WTC11 (cell line): ENCODE measurements at regions not wholly inside any gene's neighbourhood (a gene's known extent, or its start where the extent isn't known, plus 50 kb on each side); places are given as distances from the start of the nearest gene placed in this dataset.

Experiments used
- ATAC-seq: fragments of 200-7000 bp; cut with Tn5 transposase; 2 replicates; pipeline ENCODE4 v1.10.0; 2021; ENCODE audit warnings: mild to moderate bottlenecking, moderate library complexity
- CTCF ChIA-PET: fragments of 300-600 bp; sonication (Branson Sonifier 250); formaldehyde crosslinking; loops from one replicate; lab custom pipeline; 2021; ENCODE audit warnings: antibody characterized with exemption; lab: Charles Lee
- POLR2A ChIA-PET: fragments of 350-600 bp; sonication (Branson Sonifier 250); formaldehyde crosslinking; loops from one replicate; lab custom pipeline; 2021; ENCODE audit warnings: antibody characterized with exemption; lab: Charles Lee
- DNase-seq: peaks from one replicate; pipeline ENCODE4 v3.0.0; 2021; ENCODE audit warnings: low spot score
- H3K27ac Mint-ChIP-seq: 2 replicates; pipeline ENCODE4 v1.8.0; 2021; ENCODE audit warnings: mixed read lengths
- H3K27me3 Mint-ChIP-seq: 2 replicates; pipeline ENCODE4 v1.8.0; 2021; ENCODE audit warnings: low read depth, mild to moderate bottlenecking, moderate library complexity, mixed read lengths
- H3K36me3 Mint-ChIP-seq: 2 replicates; pipeline ENCODE4 v1.8.0; 2021; ENCODE audit warnings: mixed read lengths
- H3K4me1 Mint-ChIP-seq: 2 replicates; pipeline ENCODE4 v1.8.0; 2022; ENCODE audit warnings: mixed read lengths
- H3K4me3 Mint-ChIP-seq: 2 replicates; pipeline ENCODE4 v1.8.0; 2021; ENCODE audit warnings: mild to moderate bottlenecking, moderate library complexity, mixed read lengths
- H3K9me3 Mint-ChIP-seq: 2 replicates; pipeline ENCODE4 v1.8.0; 2021; ENCODE audit warnings: mixed read lengths
- CBFB ChIP-seq: sonication (generic); formaldehyde crosslinking; IDR thresholded peaks from 2 replicates; pipeline ENCODE4 v1.8.1; 2022; ENCODE audit warnings: mild to moderate bottlenecking, low read depth, missing genetic modification reagents
- CREB1 ChIP-seq: sonication (generic); formaldehyde crosslinking; IDR thresholded peaks from 2 replicates; pipeline ENCODE4 v1.8.0; 2023; ENCODE audit warnings: mild to moderate bottlenecking, missing genetic modification reagents
- ELF4 ChIP-seq: sonication (generic); formaldehyde crosslinking; IDR thresholded peaks from 2 replicates; pipeline ENCODE4 v1.8.1; 2022; ENCODE audit warnings: low read depth, mild to moderate bottlenecking, moderate library complexity, missing genetic modification reagents
- ESRRA ChIP-seq: sonication (generic); formaldehyde crosslinking; IDR thresholded peaks from 2 replicates; pipeline ENCODE4 v1.8.1; 2022; ENCODE audit warnings: mild to moderate bottlenecking, missing genetic modification reagents, borderline replicate concordance
- FOXK1 ChIP-seq: sonication (generic); formaldehyde crosslinking; IDR thresholded peaks from 2 replicates; pipeline ENCODE4 v1.8.0; 2022; ENCODE audit warnings: mild to moderate bottlenecking, moderate library complexity, missing genetic modification reagents
- FOXP4 ChIP-seq: sonication (generic); formaldehyde crosslinking; IDR thresholded peaks from 2 replicates; pipeline ENCODE4 v1.8.0; 2022; ENCODE audit warnings: mild to moderate bottlenecking, missing genetic modification reagents
- GRHL2 ChIP-seq: fragments of 250-450 bp; sonication (Bioruptor Pico); IDR thresholded peaks from 2 replicates; pipeline ENCODE4 v1.8.0; 2022; ENCODE audit warnings: mild to moderate bottlenecking, moderate library complexity; ENCODE audit not compliant: insufficient replicate concordance, severe bottlenecking
- JUN ChIP-seq: sonication (generic); formaldehyde crosslinking; IDR thresholded peaks from 2 replicates; pipeline ENCODE4 v1.8.0; 2023; ENCODE audit warnings: mild to moderate bottlenecking, missing genetic modification reagents
- MYBL2 ChIP-seq: sonication (generic); formaldehyde crosslinking; IDR thresholded peaks from 2 replicates; pipeline ENCODE4 v1.8.1; 2023; ENCODE audit warnings: mild to moderate bottlenecking, moderate library complexity, missing genetic modification reagents
- NFE2L1 ChIP-seq: sonication (generic); formaldehyde crosslinking; IDR thresholded peaks from 2 replicates; pipeline ENCODE4 v1.8.1; 2023; ENCODE audit warnings: missing genetic modification reagents
- NR1H2 ChIP-seq: sonication (generic); formaldehyde crosslinking; IDR thresholded peaks from 2 replicates; pipeline ENCODE4 v1.9.0; 2021; ENCODE audit warnings: mild to moderate bottlenecking, moderate library complexity, missing genetic modification reagents
- NR2C2 ChIP-seq: sonication (generic); formaldehyde crosslinking; IDR thresholded peaks from 2 replicates; pipeline ENCODE4 v1.8.0; 2022; ENCODE audit warnings: mild to moderate bottlenecking, missing genetic modification reagents
- SMAD3 ChIP-seq: sonication (generic); formaldehyde crosslinking; IDR thresholded peaks from 2 replicates; pipeline ENCODE4 v1.8.0; 2022; ENCODE audit warnings: missing genetic modification reagents, mild to moderate bottlenecking, borderline replicate concordance
- TEAD1 ChIP-seq: sonication (generic); formaldehyde crosslinking; IDR thresholded peaks from 2 replicates; pipeline ENCODE4 v1.8.0; 2022; ENCODE audit warnings: mild to moderate bottlenecking, missing genetic modification reagents
- TF ChIP-seq, protein P1 (sequence below): sonication (generic); formaldehyde crosslinking; conservative IDR thresholded peaks from 2 replicates; pipeline ENCODE4 v1.8.1; 2022; ENCODE audit warnings: mild to moderate bottlenecking, missing genetic modification reagents
- TF ChIP-seq, protein P2 (sequence below): sonication (generic); formaldehyde crosslinking; IDR thresholded peaks from 2 replicates; pipeline ENCODE4 v1.8.1; 2023; ENCODE audit warnings: mild to moderate bottlenecking, missing genetic modification reagents, borderline replicate concordance
- TF ChIP-seq, protein P3 (sequence below): sonication (generic); formaldehyde crosslinking; IDR thresholded peaks from 2 replicates; pipeline ENCODE4 v1.8.1; 2022; ENCODE audit warnings: missing genetic modification reagents, borderline replicate concordance
- TF ChIP-seq, protein P4 (sequence below): sonication (generic); formaldehyde crosslinking; IDR thresholded peaks from 2 replicates; pipeline ENCODE4 v1.8.0; 2023; ENCODE audit warnings: mild to moderate bottlenecking, missing genetic modification reagents
- TF ChIP-seq, protein P5 (sequence below): fragments of 250-450 bp; sonication (Bioruptor Pico); conservative IDR thresholded peaks from 2 replicates; pipeline ENCODE4 v1.9.0; 2021; ENCODE audit warnings: mild to moderate bottlenecking

GRCh38 chr6:17039266-17039665 is 62.6 kb upstream of the STMND1 start (continued):
- TF ChIP-seq FOXK1 (CRISPR knock-in tag) (no peak), ELF4 (CRISPR knock-in tag) (no peak), ESRRA (CRISPR knock-in tag) (no peak), NR2C2 (CRISPR knock-in tag) (no peak)
- TF ChIP-seq, all 79 proteins: peak for 0

DNA sequence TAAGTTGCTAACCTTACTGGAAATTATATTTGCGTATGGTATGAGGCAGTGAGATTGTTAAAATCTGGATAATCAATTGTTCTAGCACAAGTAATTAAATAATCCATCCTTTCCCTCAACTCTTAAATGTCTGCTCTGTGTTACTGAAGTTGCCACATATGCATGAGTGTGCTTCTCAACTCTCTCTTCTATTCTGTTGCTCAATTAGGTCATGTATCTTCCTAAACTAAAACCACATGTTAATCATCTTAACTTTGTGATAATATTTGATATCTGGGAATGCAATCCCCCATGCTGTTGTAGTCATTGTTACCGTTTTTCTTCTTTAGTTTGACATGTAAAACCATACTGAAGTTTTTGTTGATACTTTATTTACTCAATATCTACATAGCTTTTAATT is 63.5 kb upstream of the STMND1 start:
- TF ChIP-seq NFE2L1 (CRISPR knock-in tag) (no peak), NR1H2 (CRISPR knock-in tag) (no peak), TEAD1 (CRISPR knock-in tag) (no peak), FOXP4 (CRISPR knock-in tag) (no peak), CBFB (CRISPR knock-in tag) (no peak), JUN (CRISPR knock-in tag) (no peak), MYBL2 (CRISPR knock-in tag) (no peak), CREB1 (CRISPR knock-in tag) (no peak), GRHL2 (CRISPR knock-in tag) (no peak), SMAD3 (CRISPR knock-in tag) (no peak)
- TF ChIP-seq, protein P1, sequence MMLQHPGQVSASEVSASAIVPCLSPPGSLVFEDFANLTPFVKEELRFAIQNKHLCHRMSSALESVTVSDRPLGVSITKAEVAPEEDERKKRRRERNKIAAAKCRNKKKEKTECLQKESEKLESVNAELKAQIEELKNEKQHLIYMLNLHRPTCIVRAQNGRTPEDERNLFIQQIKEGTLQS = no peak
- TF ChIP-seq, protein P2, sequence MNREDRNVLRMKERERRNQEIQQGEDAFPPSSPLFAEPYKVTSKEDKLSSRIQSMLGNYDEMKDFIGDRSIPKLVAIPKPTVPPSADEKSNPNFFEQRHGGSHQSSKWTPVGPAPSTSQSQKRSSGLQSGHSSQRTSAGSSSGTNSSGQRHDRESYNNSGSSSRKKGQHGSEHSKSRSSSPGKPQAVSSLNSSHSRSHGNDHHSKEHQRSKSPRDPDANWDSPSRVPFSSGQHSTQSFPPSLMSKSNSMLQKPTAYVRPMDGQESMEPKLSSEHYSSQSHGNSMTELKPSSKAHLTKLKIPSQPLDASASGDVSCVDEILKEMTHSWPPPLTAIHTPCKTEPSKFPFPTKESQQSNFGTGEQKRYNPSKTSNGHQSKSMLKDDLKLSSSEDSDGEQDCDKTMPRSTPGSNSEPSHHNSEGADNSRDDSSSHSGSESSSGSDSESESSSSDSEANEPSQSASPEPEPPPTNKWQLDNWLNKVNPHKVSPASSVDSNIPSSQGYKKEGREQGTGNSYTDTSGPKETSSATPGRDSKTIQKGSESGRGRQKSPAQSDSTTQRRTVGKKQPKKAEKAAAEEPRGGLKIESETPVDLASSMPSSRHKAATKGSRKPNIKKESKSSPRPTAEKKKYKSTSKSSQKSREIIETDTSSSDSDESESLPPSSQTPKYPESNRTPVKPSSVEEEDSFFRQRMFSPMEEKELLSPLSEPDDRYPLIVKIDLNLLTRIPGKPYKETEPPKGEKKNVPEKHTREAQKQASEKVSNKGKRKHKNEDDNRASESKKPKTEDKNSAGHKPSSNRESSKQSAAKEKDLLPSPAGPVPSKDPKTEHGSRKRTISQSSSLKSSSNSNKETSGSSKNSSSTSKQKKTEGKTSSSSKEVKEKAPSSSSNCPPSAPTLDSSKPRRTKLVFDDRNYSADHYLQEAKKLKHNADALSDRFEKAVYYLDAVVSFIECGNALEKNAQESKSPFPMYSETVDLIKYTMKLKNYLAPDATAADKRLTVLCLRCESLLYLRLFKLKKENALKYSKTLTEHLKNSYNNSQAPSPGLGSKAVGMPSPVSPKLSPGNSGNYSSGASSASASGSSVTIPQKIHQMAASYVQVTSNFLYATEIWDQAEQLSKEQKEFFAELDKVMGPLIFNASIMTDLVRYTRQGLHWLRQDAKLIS (CRISPR knock-in tag) = no peak
- TF ChIP-seq, protein P3, sequence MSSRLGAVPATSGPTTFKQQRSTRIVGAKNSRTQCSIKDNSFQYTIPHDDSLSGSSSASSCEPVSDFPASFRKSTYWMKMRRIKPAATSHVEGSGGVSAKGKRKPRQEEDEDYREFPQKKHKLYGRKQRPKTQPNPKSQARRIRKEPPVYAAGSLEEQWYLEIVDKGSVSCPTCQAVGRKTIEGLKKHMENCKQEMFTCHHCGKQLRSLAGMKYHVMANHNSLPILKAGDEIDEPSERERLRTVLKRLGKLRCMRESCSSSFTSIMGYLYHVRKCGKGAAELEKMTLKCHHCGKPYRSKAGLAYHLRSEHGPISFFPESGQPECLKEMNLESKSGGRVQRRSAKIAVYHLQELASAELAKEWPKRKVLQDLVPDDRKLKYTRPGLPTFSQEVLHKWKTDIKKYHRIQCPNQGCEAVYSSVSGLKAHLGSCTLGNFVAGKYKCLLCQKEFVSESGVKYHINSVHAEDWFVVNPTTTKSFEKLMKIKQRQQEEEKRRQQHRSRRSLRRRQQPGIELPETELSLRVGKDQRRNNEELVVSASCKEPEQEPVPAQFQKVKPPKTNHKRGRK (CRISPR knock-in tag) = no peak
- TF ChIP-seq, protein P4, sequence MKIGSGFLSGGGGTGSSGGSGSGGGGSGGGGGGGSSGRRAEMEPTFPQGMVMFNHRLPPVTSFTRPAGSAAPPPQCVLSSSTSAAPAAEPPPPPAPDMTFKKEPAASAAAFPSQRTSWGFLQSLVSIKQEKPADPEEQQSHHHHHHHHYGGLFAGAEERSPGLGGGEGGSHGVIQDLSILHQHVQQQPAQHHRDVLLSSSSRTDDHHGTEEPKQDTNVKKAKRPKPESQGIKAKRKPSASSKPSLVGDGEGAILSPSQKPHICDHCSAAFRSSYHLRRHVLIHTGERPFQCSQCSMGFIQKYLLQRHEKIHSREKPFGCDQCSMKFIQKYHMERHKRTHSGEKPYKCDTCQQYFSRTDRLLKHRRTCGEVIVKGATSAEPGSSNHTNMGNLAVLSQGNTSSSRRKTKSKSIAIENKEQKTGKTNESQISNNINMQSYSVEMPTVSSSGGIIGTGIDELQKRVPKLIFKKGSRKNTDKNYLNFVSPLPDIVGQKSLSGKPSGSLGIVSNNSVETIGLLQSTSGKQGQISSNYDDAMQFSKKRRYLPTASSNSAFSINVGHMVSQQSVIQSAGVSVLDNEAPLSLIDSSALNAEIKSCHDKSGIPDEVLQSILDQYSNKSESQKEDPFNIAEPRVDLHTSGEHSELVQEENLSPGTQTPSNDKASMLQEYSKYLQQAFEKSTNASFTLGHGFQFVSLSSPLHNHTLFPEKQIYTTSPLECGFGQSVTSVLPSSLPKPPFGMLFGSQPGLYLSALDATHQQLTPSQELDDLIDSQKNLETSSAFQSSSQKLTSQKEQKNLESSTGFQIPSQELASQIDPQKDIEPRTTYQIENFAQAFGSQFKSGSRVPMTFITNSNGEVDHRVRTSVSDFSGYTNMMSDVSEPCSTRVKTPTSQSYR (CRISPR knock-in tag) = no peak
- TF ChIP-seq, protein P5, sequence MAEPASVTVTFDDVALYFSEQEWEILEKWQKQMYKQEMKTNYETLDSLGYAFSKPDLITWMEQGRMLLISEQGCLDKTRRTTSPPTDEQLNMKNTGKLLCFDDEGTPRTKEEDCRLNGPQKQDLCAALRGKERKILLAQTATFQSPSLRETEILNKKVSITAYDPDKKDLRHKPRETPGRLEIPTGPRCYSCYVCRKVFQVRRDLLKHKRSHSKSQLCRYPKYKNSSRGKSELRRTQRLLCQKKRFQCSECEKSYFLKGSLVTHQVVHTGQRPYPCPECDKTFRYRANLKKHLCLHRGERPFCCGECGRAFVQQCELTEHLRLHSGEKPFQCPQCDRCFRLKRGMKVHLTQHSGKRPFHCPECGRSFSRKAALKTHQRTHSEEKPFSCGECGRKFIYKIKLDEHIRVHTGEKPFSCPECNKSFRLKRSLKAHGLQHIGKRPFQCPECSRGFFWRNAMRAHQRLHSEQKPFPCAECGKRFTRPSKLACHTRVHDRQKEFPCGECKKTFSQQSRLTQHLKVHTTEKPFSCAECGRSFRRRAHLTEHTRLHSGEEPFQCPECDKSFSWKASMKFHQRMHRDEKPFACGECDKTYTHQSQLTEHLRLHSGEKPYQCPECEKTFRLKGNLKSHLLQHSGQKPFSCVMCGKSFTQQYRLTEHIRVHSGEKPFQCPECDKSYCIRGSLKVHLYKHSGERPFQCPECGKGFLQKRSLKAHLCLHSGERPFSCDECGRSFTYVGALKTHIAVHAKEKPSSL (CRISPR knock-in tag) = no peak
- ChIA-PET CTCF (no interaction called here), POLR2A (no interaction called here)
- H3K4me3 Mint-ChIP-seq = no peak overlapping the region
- peaks cover 11% of the 10 kb centered on the region for H3K4me1 Mint-ChIP-seq
- no peaks in the 10 kb centered on the region for H3K36me3 Mint-ChIP-seq
- no peak overlapping the region for H3K27ac Mint-ChIP-seq
- no peak for ATAC-seq
- no peaks in the 10 kb centered on the region; the same call in 1 of the 2 replicates for H3K27me3 Mint-ChIP-seq
- no peak for DNase-seq
- peaks cover 7% of the 10 kb centered on the region for H3K9me3 Mint-ChIP-seq
